HUES6 (cell line): ENCODE measurements at regions not wholly inside any gene's neighbourhood (a gene's known extent, or its start where the extent isn't known, plus 50 kb on each side); places are given as distances from the start of the nearest gene placed in this dataset.

Source experiments
- H3K27ac ChIP-seq: 2 replicates; pipeline ENCODE4 v1.7.0; 2013; ENCODE audit warnings: low read depth, mild to moderate bottlenecking, low read length, inconsistent platforms
- H3K27me3 ChIP-seq: 2 replicates; pipeline ENCODE4 v1.6.1; 2013; ENCODE audit warnings: low read length; ENCODE audit not compliant: control insufficient read depth, insufficient read depth
- H3K36me3 ChIP-seq: 2 replicates; pipeline ENCODE4 v1.6.1; 2013; ENCODE audit warnings: low read length; ENCODE audit not compliant: control insufficient read depth, insufficient read depth
- H3K4me1 ChIP-seq: 2 replicates; pipeline ENCODE4 v1.6.1; 2013; ENCODE audit warnings: low read length; ENCODE audit not compliant: control insufficient read depth, insufficient read depth
- H3K4me3 ChIP-seq: 2 replicates; pipeline ENCODE4 v1.5.1; 2013; ENCODE audit warnings: low read depth, low read length
- H3K9ac ChIP-seq: one replicate; pipeline ENCODE4 v1.6.1; 2013; ENCODE audit warnings: mild to moderate bottlenecking, low read length
- H3K9me3 ChIP-seq: 2 replicates; pipeline ENCODE4 v1.6.1; 2013; ENCODE audit warnings: low read depth, low read length; ENCODE audit not compliant: control insufficient read depth, insufficient read depth

- no peaks in the 10 kb centered on the region for H3K36me3 ChIP-seq
- H3K4me1 ChIP-seq: peaks cover 7% of the 10 kb centered on the region; the same call in 1 of the 2 replicates
- H3K9ac ChIP-seq: no peak overlapping the region
- no peak overlapping the region for H3K27ac ChIP-seq
- H3K4me3 ChIP-seq: no peak overlapping the region
- no peaks in the 10 kb centered on the region; the same call in 1 of the 2 replicates for H3K27me3 ChIP-seq
- no peaks in the 10 kb centered on the region for H3K9me3 ChIP-seq
Observed at GRCh38 chr2:121125350-121125749, 159.7 kb downstream of the TFCP2L1 start.

- Histone ChIP-seq H3K36me3 (no peaks in the 10 kb centered on the region), H3K4me3 (no peak overlapping the region), H3K27me3 (no peaks in the 10 kb centered on the region), H3K4me1 (peaks cover 26% of the 10 kb centered on the region), H3K27ac (no peak overlapping the region), H3K9ac (no peak overlapping the region), H3K9me3 (no peaks in the 10 kb centered on the region)
Observed at GRCh38 chr2:121128741-121129659, 156.0 kb downstream of the TFCP2L1 start.

DNA sequence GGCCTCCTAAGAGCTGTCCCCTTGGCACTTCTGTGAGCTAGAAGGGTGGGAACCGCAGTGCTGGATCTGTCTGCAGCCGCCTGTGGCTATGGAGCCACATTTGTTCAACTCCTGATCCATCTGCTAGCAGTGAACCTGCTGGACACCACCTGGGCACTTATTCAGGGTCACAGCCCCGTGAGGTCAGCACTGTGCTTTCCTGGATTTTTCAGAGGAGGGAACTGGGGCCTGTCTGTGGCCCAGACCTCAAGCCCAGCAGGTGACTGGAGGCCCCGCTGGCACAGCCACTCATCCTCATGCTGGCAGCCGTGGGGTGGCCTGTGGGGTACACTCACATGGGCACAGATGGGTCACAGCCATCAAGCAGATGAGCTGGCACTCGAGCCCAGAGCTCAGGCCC lies 155.3 kb downstream of the TFCP2L1 start:
- no peaks in the 10 kb centered on the region for H3K9me3 ChIP-seq
- H3K9ac ChIP-seq: no peak overlapping the region
- H3K27me3 ChIP-seq: no peaks in the 10 kb centered on the region
- H3K4me1 ChIP-seq: peaks cover 26% of the 10 kb centered on the region
- no peak overlapping the region for H3K27ac ChIP-seq
- no peak overlapping the region for H3K4me3 ChIP-seq
- no peaks in the 10 kb centered on the region for H3K36me3 ChIP-seq

GRCh38 chr2:121130301-121130850 lies 154.6 kb downstream of the TFCP2L1 start:
- Histone ChIP-seq H3K27me3 (no peaks in the 10 kb centered on the region), H3K9me3 (no peaks in the 10 kb centered on the region), H3K4me3 (no peak overlapping the region), H3K27ac (no peak overlapping the region), H3K36me3 (no peaks in the 10 kb centered on the region), H3K4me1 (peaks cover 26% of the 10 kb centered on the region), H3K9ac (no peak overlapping the region)

GRCh38 chr2:121131375-121131774 lies 153.6 kb downstream of the TFCP2L1 start:
- Histone ChIP-seq H3K27me3 (no peaks in the 10 kb centered on the region), H3K4me3 (no peak overlapping the region), H3K9ac (no peak overlapping the region), H3K36me3 (no peaks in the 10 kb centered on the region), H3K27ac (no peak overlapping the region), H3K9me3 (no peaks in the 10 kb centered on the region), H3K4me1 (peaks cover 26% of the 10 kb centered on the region)

DNA sequence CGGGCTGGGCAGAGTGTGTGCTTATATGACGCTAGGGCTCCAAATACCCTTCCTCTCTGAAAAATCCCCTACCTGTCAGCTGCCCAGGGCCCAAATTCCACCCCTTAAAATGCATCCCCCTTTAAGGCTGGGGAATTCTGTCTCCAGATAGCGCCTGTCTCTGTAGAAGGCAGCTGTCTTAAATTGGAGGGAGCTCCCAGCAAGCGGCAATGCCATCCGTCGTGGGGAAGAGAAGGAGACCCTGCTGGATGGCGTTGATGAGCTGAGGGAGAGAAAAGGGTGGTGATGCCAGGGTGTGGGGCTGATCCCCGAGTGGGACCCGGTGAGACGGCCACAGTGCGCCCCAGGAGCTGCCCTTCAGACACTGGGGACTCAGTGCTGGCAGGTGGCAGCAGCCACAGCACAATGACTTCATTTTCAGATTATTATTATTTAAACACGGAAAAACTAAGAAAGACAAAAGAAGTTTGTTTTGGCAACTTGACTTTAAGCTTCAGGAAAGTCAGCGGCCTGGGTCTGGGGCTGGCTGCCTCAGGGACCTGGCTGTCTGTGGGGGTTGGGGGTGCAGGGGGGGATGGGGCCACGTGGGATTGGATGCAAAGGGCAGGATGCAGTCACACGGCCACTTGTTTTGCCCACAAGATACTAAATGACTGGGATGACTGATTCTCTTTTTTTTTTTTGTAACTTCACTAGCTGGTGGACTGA lies 152.8 kb downstream of the TFCP2L1 start:
- H3K36me3 ChIP-seq: no peaks in the 10 kb centered on the region
- no peaks in the 10 kb centered on the region for H3K9me3 ChIP-seq
- no peak overlapping the region for H3K4me3 ChIP-seq
- H3K4me1 ChIP-seq: peaks cover 26% of the 10 kb centered on the region
- peak overlapping the region; percentile 12 for H3K9ac ChIP-seq
- no peak overlapping the region for H3K27ac ChIP-seq
- no peaks in the 10 kb centered on the region for H3K27me3 ChIP-seq

DNA sequence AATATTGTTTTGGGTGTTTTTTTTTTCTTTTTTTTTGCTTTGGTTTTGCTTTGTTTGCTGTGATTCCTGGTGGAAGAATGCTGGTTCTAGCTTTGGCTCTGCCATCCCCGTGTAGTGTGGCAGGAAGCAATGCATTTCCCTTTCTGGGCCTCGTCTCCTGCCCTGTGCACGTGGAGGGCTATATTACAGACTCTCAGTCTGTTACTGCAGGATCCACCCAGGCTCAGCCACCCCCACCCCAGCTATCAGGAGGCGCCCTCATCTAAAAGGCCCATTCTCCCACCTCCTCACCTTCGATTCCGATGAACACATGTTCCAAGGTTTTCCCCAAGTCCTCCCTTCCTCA lies 152.3 kb downstream of the TFCP2L1 start:
- Histone ChIP-seq H3K36me3 (no peaks in the 10 kb centered on the region), H3K4me3 (no peak overlapping the region), H3K27me3 (no peaks in the 10 kb centered on the region), H3K4me1 (peaks cover 26% of the 10 kb centered on the region), H3K9ac (no peak overlapping the region), H3K27ac (no peak overlapping the region), H3K9me3 (no peaks in the 10 kb centered on the region)

- no peak overlapping the region for H3K27ac ChIP-seq
- H3K4me1 ChIP-seq: peaks cover 26% of the 10 kb centered on the region
- no peak overlapping the region for H3K4me3 ChIP-seq
- no peaks in the 10 kb centered on the region for H3K9me3 ChIP-seq
- no peaks in the 10 kb centered on the region for H3K27me3 ChIP-seq
- no peak overlapping the region for H3K9ac ChIP-seq
- H3K36me3 ChIP-seq: no peaks in the 10 kb centered on the region
Observed at GRCh38 chr2:121133551-121134319, 151.3 kb downstream of the TFCP2L1 start.

DNA sequence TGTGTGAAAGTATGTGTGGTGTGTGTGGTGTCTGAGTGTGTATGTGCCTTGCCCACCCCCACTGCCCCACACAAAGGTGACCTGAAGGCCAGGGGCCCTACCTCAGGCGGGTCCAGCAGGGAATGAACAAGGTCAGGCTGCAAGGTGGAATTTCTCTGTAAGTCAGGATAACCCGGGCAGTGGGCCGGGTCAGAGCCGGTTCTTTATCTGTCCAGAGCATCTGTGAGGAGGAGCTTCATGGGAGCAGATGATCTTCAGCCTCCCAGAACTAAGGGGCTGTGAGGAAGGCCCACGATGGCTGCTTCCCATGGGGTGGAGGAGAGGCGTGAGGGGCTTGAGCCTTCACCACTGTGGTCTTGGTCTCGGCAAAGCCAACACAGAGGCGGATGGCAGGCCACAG lies 150.3 kb downstream of the TFCP2L1 start:
- no peaks in the 10 kb centered on the region for H3K27me3 ChIP-seq
- no peak overlapping the region for H3K27ac ChIP-seq
- H3K9ac ChIP-seq: no peak overlapping the region
- peaks cover 18% of the 10 kb centered on the region for H3K4me1 ChIP-seq
- no peaks in the 10 kb centered on the region for H3K36me3 ChIP-seq
- H3K4me3 ChIP-seq: no peak overlapping the region
- peaks cover 2% of the 10 kb centered on the region; the same call in 1 of the 2 replicates for H3K9me3 ChIP-seq

- Histone ChIP-seq H3K27me3 (no peaks in the 10 kb centered on the region), H3K4me3 (no peak overlapping the region), H3K27ac (no peak overlapping the region), H3K9ac (no peak overlapping the region), H3K9me3 (peaks cover 8% of the 10 kb centered on the region; the same call in 1 of the 2 replicates), H3K4me1 (peaks cover 18% of the 10 kb centered on the region), H3K36me3 (no peaks in the 10 kb centered on the region)
Observed at GRCh38 chr2:121135168-121135853, 149.7 kb downstream of the TFCP2L1 start.
